NCI-H1417 treated with DMSO at 0.1 percent for 48 hours (cell line): ENCODE measurements at regions not wholly inside any gene's neighbourhood (a gene's known extent, or its start where the extent isn't known, plus 50 kb on each side); places are given as distances from the start of the nearest gene placed in this dataset.

Source experiments
- DNase-seq: peaks from one replicate; lab custom pipeline; 2025; lab: John Stamatoyannopoulos, UW

GRCh38 chr4:138749303-138749702, 266.3 kb upstream of the NOCT start:
- DNase-seq = no peak

- no peak for DNase-seq
These were observed 273.7 kb upstream of the NOCT start for GRCh38 chr4:138741766-138742377.

- no peak for DNase-seq
These were observed 274.5 kb upstream of the NOCT start for GRCh38 chr4:138740816-138741745.

GRCh38 chr4:138736362-138736761, 279.2 kb upstream of the NOCT start:
- DNase-seq = no peak

- DNase-seq = no peak
These were observed 280.8 kb upstream of the NOCT start for GRCh38 chr4:138734746-138735145.

GRCh38 chr4:138728566-138728965, 287.0 kb upstream of the NOCT start:
- DNase-seq = no peak

GRCh38 chr4:138727731-138728130, 287.9 kb upstream of the NOCT start:
- DNase-seq = no peak

- DNase-seq = no peak
These were observed 291.1 kb upstream of the NOCT start for GRCh38 chr4:138724530-138724929.

GRCh38 chr4:138716559-138717335, 298.8 kb upstream of the NOCT start:
- DNase-seq = no peak

GRCh38 chr4:138710297-138710696, 305.3 kb upstream of the NOCT start:
- DNase-seq = no peak

GRCh38 chr4:138709859-138710258, 305.7 kb upstream of the NOCT start:
- no peak for DNase-seq

GRCh38 chr4:138707746-138708677, 307.6 kb upstream of the NOCT start:
- DNase-seq = no peak

- no peak for DNase-seq
These were observed 309.4 kb upstream of the NOCT start for GRCh38 chr4:138706201-138706600.

GRCh38 chr4:138702190-138702824, 313.3 kb upstream of the NOCT start:
- no peak for DNase-seq

- no peak for DNase-seq
These were observed 316.9 kb upstream of the NOCT start for GRCh38 chr4:138698641-138699040.

- no peak for DNase-seq
These were observed 317.7 kb upstream of the NOCT start for GRCh38 chr4:138697851-138698250.

- no peak for DNase-seq
These were observed 318.8 kb upstream of the NOCT start for GRCh38 chr4:138696771-138697170.

- no peak for DNase-seq
These were observed 319.5 kb upstream of the NOCT start for GRCh38 chr4:138696058-138696457.

- DNase-seq = no peak
These were observed 322.1 kb upstream of the NOCT start for GRCh38 chr4:138693526-138693925.

- DNase-seq = no peak
These were observed 323.2 kb upstream of the NOCT start for GRCh38 chr4:138692411-138692810.

GRCh38 chr4:138689593-138689992, 326.0 kb upstream of the NOCT start:
- DNase-seq = no peak
